PC-3 (cell line): ENCODE measurements at regions not wholly inside any gene's neighbourhood (a gene's known extent, or its start where the extent isn't known, plus 50 kb on each side); places are given as distances from the start of the nearest gene placed in this dataset.

Source experiments
- ATAC-seq: fragments of 200-7000 bp; cut with Tn5 transposase; 2 replicates; pipeline ENCODE4 v1.9.1; 2020; ENCODE audit warnings: mild to moderate bottlenecking, moderate library complexity
- BruUV-seq: library from RNA; stranded (reverse); fragments of 400-500 nt; replicated peaks from 2 replicates; lab custom pipeline; 2021; lab: Mats Ljungman, UMichigan
- CTCF ChIA-PET: fragments of 300-600 bp; sonication (Branson Sonifier 250); formaldehyde crosslinking; loops from one replicate; lab custom pipeline; 2022; ENCODE audit warnings: antibody characterized with exemption; lab: Charles Lee
- POLR2A ChIA-PET: fragments of 300-600 bp; sonication (Branson Sonifier 250); formaldehyde crosslinking; loops from one replicate; lab custom pipeline; 2022; ENCODE audit warnings: antibody characterized with exemption; ENCODE audit not compliant: unreplicated experiment; lab: Charles Lee
- DNase-seq: peaks from one replicate; pipeline ENCODE4 v3.0.0-alpha.2; 2015
- H2AFZ ChIP-seq: fragments of 300-600 bp; sonication (generic); 2 replicates; pipeline ENCODE4 v1.6.0; 2016; ENCODE audit warnings: antibody characterized with exemption, low read length
- H3F3A ChIP-seq: fragments of 300-600 bp; sonication (generic); one replicate; pipeline ENCODE4 v1.6.0; 2017; ENCODE audit warnings: antibody characterized with exemption, low read length, control low read depth, mild to moderate bottlenecking; ENCODE audit not compliant: unreplicated experiment
- H3K27ac ChIP-seq: fragments of 300-600 bp; sonication (generic); 2 replicates; pipeline ENCODE4 v1.5.1; 2016; ENCODE audit warnings: mild to moderate bottlenecking, low read length
- H3K27me3 ChIP-seq: fragments of 300-600 bp; sonication (generic); 2 replicates; pipeline ENCODE4 v1.6.1; 2016; ENCODE audit warnings: low read length, mixed read lengths
- H3K36me3 ChIP-seq: fragments of 300-600 bp; sonication (generic); 2 replicates; pipeline ENCODE4 v1.6.1; 2016; ENCODE audit warnings: low read depth, mixed run types, low read length, mixed read lengths
- H3K4me1 ChIP-seq: fragments of 300-600 bp; sonication (generic); 2 replicates; pipeline ENCODE4 v1.5.1; 2016; ENCODE audit warnings: low read length; ENCODE audit not compliant: insufficient read depth
- H3K4me2 ChIP-seq: fragments of 300-600 bp; sonication (generic); 2 replicates; pipeline ENCODE4 v1.6.0; 2016; ENCODE audit warnings: low read length
- H3K4me3 ChIP-seq: fragments of 300-600 bp; sonication (generic); 2 replicates; pipeline ENCODE4 v1.5.1; 2016; ENCODE audit warnings: mild to moderate bottlenecking, low read length, mixed read lengths
- H3K79me2 ChIP-seq: fragments of 300-600 bp; sonication (generic); 2 replicates; pipeline ENCODE4 v1.6.1; 2017; ENCODE audit warnings: low read length, mixed read lengths
- H3K9ac ChIP-seq: fragments of 300-600 bp; sonication (generic); 2 replicates; pipeline ENCODE4 v1.6.0; 2016; ENCODE audit warnings: mild to moderate bottlenecking, low read length
- H3K9me2 ChIP-seq: fragments of 300-600 bp; sonication (generic); replicated peaks from 2 replicates; pipeline ENCODE4 v1.6.1; 2016; ENCODE audit warnings: mixed run types, low read length, mixed read lengths
- H3K9me3 ChIP-seq: fragments of 300-600 bp; sonication (generic); 2 replicates; pipeline ENCODE4 v1.6.1; 2016; ENCODE audit warnings: low read length, mixed read lengths
- H4K20me1 ChIP-seq: fragments of 300-600 bp; sonication (generic); 2 replicates; pipeline ENCODE4 v1.6.1; 2016; ENCODE audit warnings: low read length, mixed read lengths
- EZH2 ChIP-seq: fragments of 300-600 bp; sonication (generic); IDR thresholded peaks from one replicate; pipeline ENCODE4 v1.6.1; 2017; ENCODE audit warnings: antibody characterized with exemption, mild to moderate bottlenecking, low read length; ENCODE audit not compliant: unreplicated experiment
- EZH2phosphoT487 ChIP-seq: fragments of 300-600 bp; sonication (generic); IDR thresholded peaks from 2 replicates; pipeline ENCODE4 v1.6.1; 2018; ENCODE audit warnings: mild to moderate bottlenecking, antibody characterized with exemption, low read length, borderline replicate concordance
- intact Hi-C: fragments of 100-400 bp; cut with micrococcal nuclease; formaldehyde crosslinking; loops from 2 replicates; pipeline ENCODE4 v1.9.0; 2023
- TF ChIP-seq, protein P1 (sequence below): fragments of 300-600 bp; sonication (generic); conservative IDR thresholded peaks from 2 replicates; pipeline ENCODE4 v1.5.1; 2017; ENCODE audit warnings: antibody characterized with exemption, low read depth, mild to moderate bottlenecking, low read length

DNA sequence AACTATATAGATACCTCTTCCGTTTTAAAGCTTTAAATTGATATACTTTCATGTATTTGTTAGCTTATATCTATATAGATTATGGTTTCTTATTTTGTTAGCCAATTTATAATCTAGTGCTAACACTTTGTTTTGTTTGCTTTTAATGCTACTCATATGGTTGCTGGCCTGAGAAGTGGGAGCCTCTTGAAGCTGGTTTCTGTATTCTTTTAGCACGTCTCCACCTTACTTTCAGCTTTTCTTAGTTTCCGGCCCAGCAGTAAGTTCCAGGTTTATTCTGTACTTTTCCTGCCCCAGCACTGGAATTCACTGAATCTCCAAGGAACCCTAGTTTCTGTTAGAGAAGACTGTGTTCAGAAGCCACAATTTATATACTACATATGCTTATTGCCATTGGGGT lies 458.9 kb downstream of the PRR16 start:
- POLR2A ChIA-PET, result no interaction called here
- CTCF ChIA-PET, result no interaction called here

DNA sequence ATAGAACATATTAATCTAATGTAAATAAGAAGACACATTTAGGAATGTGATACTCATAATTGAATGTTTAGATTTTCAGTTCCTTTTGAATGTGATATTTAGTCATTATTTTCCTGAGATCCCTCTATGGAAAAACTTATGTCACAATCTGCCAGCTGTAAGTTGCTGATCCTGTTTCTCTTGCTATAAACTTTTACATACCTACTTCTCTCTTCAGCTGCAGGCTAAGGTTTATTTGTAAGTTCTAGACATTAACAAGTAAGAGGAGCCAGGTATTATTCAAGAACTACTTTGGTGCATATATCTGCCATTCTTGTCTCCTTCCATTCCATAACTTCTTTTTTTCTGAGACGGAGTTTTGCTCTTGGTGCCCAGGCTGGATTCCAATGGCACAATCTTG lies 462.4 kb downstream of the PRR16 start:
- H3K36me3 ChIP-seq, result no peaks in the 10 kb centered on the region
- H3K9ac ChIP-seq, result no peak overlapping the region
- DNase-seq (peak; percentile 14), ATAC-seq (no peak)
- no peaks in the 10 kb centered on the region for H3K79me2 ChIP-seq
- no peaks in the 10 kb centered on the region for H3F3A ChIP-seq
- H2AFZ ChIP-seq, result no peak overlapping the region
- no peaks in the 10 kb centered on the region for H3K27me3 ChIP-seq
- H3K4me2 ChIP-seq, result no peak overlapping the region
- ChIA-PET POLR2A (no interaction called here), CTCF (no interaction called here)
- H3K4me3 ChIP-seq, result no peak overlapping the region
- H3K27ac ChIP-seq, result no peak overlapping the region
- H3K9me2 ChIP-seq, result no peaks in the 10 kb centered on the region
- TF ChIP-seq, protein P1, sequence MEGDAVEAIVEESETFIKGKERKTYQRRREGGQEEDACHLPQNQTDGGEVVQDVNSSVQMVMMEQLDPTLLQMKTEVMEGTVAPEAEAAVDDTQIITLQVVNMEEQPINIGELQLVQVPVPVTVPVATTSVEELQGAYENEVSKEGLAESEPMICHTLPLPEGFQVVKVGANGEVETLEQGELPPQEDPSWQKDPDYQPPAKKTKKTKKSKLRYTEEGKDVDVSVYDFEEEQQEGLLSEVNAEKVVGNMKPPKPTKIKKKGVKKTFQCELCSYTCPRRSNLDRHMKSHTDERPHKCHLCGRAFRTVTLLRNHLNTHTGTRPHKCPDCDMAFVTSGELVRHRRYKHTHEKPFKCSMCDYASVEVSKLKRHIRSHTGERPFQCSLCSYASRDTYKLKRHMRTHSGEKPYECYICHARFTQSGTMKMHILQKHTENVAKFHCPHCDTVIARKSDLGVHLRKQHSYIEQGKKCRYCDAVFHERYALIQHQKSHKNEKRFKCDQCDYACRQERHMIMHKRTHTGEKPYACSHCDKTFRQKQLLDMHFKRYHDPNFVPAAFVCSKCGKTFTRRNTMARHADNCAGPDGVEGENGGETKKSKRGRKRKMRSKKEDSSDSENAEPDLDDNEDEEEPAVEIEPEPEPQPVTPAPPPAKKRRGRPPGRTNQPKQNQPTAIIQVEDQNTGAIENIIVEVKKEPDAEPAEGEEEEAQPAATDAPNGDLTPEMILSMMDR, result no peak
- H3K4me1 ChIP-seq, result no peaks in the 10 kb centered on the region
- no peaks in the 10 kb centered on the region for H3K9me3 ChIP-seq
- intact Hi-C loops, result no loop called here
- H4K20me1 ChIP-seq, result no peaks in the 10 kb centered on the region
- BruUV-seq, result no TSS peak

More for the DNA sequence above, 458.9 kb downstream of the PRR16 start:
- Histone ChIP-seq H3K4me1 (no peaks in the 10 kb centered on the region), H3K4me3 (no peak overlapping the region), H3K9me2 (no peaks in the 10 kb centered on the region), H4K20me1 (no peaks in the 10 kb centered on the region), H3K27ac (no peak overlapping the region), H2AFZ (no peak overlapping the region), H3K9ac (no peak overlapping the region), H3K4me2 (no peak overlapping the region), H3F3A (no peaks in the 10 kb centered on the region), H3K9me3 (no peaks in the 10 kb centered on the region), H3K27me3 (no peaks in the 10 kb centered on the region), H3K79me2 (no peaks in the 10 kb centered on the region), H3K36me3 (no peaks in the 10 kb centered on the region)
- TF ChIP-seq EZH2phosphoT487 (no peak), EZH2 (no peak)
- intact Hi-C loops, result no loop called here
- ATAC-seq (no peak), DNase-seq (no peak)
- BruUV-seq, result no TSS peak

DNA sequence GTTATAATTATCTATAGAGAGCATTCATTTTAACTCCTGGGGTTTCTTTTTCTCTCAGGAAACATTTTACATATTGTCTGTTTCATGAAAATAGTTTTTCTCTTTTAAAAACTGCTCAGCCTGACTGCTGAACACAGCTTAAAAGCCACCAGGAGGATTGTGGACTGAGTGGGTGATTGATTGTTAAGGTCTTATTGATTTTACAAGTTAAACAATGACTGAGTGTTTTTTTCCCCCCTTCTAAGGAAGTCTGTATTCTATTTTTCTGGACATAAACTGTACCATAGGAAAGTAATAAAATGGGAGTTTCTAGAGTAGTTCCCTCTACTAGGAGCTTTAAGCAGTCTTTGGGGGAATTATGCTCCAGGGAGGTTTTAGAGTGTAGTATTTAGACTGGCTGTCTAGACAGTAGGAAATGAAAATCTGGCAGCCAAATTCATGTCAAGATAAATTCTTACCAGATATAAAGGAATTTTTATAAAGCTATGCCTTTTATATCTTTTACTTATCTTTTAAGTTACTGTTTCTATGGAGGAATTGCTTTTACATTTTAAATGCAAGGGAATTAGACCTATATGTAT lies 463.9 kb downstream of the PRR16 start:
- no peaks in the 10 kb centered on the region for H3K36me3 ChIP-seq
- H3K9ac ChIP-seq, result no peak overlapping the region
- TF ChIP-seq, protein P1, result no peak
- TF ChIP-seq EZH2phosphoT487 (no peak), EZH2 (no peak)
- H3K9me3 ChIP-seq, result no peaks in the 10 kb centered on the region
- BruUV-seq, result no TSS peak
- no peaks in the 10 kb centered on the region for H3K27me3 ChIP-seq
- no peaks in the 10 kb centered on the region for H3K4me1 ChIP-seq
- H3K4me3 ChIP-seq, result no peak overlapping the region
- intact Hi-C loops, result no loop called here
- H3K27ac ChIP-seq, result no peak overlapping the region
- ChIA-PET POLR2A (no interaction called here), CTCF (no interaction called here)
- no peaks in the 10 kb centered on the region for H4K20me1 ChIP-seq
- no peak overlapping the region for H2AFZ ChIP-seq
- H3K4me2 ChIP-seq, result no peak overlapping the region
- H3K9me2 ChIP-seq, result no peaks in the 10 kb centered on the region
- no peak for ATAC-seq
- no peaks in the 10 kb centered on the region for H3K79me2 ChIP-seq
- no peaks in the 10 kb centered on the region for H3F3A ChIP-seq
- no peak for DNase-seq
